Spleen (tissue), 7 donors: ENCODE measurements at regions not wholly inside any gene's neighbourhood (a gene's known extent, or its start where the extent isn't known, plus 50 kb on each side); places are given as distances from the start of the nearest gene placed in this dataset.

ENCODE experiments used
- CTCF ChIP-seq, 11 experiments: fragments of 200-600 bp in 7 of 11; fragments of 450-650 bp in 4 of 11; sonication (generic) in 4 of 11; IDR thresholded peaks in 8 of 11; conservative IDR thresholded peaks in 3 of 11; 1 replicate in 7 of 11; 2 replicates in 4 of 11; pipeline versions ENCODE4 v1.4.0 to v1.8.0; 2016 to 2021; ENCODE audit warnings: antibody characterized with exemption in 11 of 11, inconsistent platforms in 4 of 11, mild to moderate bottlenecking in 1 of 11
- POLR2A ChIP-seq, 3 donors: fragments of 450-650 bp; IDR thresholded peaks; one replicate each; pipeline ENCODE4 v1.5.1; 2017; ENCODE audit warnings: antibody characterized with exemption in 3 of 3, mild to moderate bottlenecking in 1 of 3
- POLR2AphosphoS5 ChIP-seq, 3 donors: sonication (generic); formaldehyde crosslinking; IDR thresholded peaks; one replicate each; pipeline ENCODE4 v1.5.1; 2017; ENCODE audit warnings: antibody characterized with exemption in 3 of 3
- donor health status: DM: no; HTN: no; CAD: no; lungs with moderate emphysema.
- donor health status: DM: no; HTN: no; CAD: no.
- donor health status: DM: no; HTN: no; CAD: no.

- TF ChIP-seq POLR2A (IDR thresholded peaks at IDR 0.05) (no peak), CTCF (IDR thresholded peaks at IDR 0.05 in 8 of 11, conservative IDR thresholded peaks at IDR 0.05 in 3 of 11) (no peak), POLR2AphosphoS5 (IDR thresholded peaks at IDR 0.05) (no peak)
Measured at GRCh38 chr16:47946092-47946491, 209.7 kb downstream of the ABCC12 start.
